Breast epithelium (tissue), 3 donors: ENCODE measurements at regions not wholly inside any gene's neighbourhood (a gene's known extent, or its start where the extent isn't known, plus 50 kb on each side); places are given as distances from the start of the nearest gene placed in this dataset.

Experiments
- POLR2A ChIP-seq: fragments of 450-650 bp; IDR thresholded peaks from one replicate; pipeline ENCODE4 v1.6.1; 2016; ENCODE audit warnings: antibody characterized with exemption, mild to moderate bottlenecking, moderate library complexity
- TF ChIP-seq, protein P1 (sequence below), 3 donors: fragments of 450-650 bp; IDR thresholded peaks; one replicate each; pipeline ENCODE4 v1.5.1; 2016 to 2017; ENCODE audit warnings: antibody characterized with exemption in 3 of 3, mild to moderate bottlenecking in 3 of 3, moderate library complexity in 3 of 3

DNA sequence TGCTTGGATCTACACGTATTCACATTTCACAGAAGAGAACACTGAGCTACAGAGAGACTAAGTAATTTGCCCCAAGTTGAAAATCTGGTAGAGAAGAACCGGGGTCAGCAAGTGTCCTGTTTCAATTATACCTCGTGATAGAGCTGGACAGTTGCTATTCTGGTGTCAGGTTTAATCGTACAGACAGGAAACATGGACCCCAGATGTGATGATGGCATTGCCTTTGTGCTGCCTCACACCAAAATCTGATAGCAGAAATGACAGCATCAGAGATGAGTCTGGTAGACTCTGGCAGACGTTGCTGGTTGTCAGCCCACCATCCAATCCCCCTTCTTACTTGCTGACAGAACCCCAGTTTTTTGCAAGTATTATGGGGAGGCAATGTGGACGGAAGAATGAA is 112.1 kb upstream of the FOXF1 start:
- TF ChIP-seq, protein P1, sequence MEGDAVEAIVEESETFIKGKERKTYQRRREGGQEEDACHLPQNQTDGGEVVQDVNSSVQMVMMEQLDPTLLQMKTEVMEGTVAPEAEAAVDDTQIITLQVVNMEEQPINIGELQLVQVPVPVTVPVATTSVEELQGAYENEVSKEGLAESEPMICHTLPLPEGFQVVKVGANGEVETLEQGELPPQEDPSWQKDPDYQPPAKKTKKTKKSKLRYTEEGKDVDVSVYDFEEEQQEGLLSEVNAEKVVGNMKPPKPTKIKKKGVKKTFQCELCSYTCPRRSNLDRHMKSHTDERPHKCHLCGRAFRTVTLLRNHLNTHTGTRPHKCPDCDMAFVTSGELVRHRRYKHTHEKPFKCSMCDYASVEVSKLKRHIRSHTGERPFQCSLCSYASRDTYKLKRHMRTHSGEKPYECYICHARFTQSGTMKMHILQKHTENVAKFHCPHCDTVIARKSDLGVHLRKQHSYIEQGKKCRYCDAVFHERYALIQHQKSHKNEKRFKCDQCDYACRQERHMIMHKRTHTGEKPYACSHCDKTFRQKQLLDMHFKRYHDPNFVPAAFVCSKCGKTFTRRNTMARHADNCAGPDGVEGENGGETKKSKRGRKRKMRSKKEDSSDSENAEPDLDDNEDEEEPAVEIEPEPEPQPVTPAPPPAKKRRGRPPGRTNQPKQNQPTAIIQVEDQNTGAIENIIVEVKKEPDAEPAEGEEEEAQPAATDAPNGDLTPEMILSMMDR (IDR thresholded peaks at IDR 0.05): no peak
- no peak for TF ChIP-seq POLR2A
